ENCODE measurements at regions not wholly inside any gene's neighbourhood (a gene's known extent, or its start where the extent isn't known, plus 50 kb on each side); places are given as distances from the start of the nearest gene placed in this dataset.

DNA sequence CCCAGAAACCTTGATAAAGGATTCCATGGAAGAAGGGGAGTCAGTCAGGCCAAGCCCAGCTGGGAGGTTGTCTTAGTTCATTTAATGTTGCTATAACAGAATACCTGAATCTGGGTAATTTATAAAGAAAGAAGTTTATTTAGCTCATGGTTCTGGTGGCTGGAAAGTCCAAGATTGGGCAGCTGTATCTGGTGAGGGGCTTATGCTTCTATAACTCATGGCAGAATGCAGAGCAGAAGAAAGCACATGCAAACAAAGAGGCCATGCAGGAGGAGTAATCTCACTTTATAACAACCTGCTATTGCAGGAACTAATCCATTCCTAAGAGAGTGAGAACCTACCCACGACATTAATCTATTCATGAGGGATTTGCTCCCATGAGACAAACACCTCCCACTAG is 54.2 kb upstream of the ANKRD1 start:
- no peaks in the 10 kb centered on the region for H3K4me1 ChIP-seq
- 53 to 88% (median 67%) methylated on average over 1 of the region's 1 CpG for WGBS, 5 donors
- no peak overlapping the region for H3K27ac ChIP-seq
- H3K36me3 ChIP-seq: no peaks in the 10 kb centered on the region
- TF ChIP-seq POLR2A (IDR thresholded peaks at IDR 0.05): no peak
- TF ChIP-seq, protein P1, sequence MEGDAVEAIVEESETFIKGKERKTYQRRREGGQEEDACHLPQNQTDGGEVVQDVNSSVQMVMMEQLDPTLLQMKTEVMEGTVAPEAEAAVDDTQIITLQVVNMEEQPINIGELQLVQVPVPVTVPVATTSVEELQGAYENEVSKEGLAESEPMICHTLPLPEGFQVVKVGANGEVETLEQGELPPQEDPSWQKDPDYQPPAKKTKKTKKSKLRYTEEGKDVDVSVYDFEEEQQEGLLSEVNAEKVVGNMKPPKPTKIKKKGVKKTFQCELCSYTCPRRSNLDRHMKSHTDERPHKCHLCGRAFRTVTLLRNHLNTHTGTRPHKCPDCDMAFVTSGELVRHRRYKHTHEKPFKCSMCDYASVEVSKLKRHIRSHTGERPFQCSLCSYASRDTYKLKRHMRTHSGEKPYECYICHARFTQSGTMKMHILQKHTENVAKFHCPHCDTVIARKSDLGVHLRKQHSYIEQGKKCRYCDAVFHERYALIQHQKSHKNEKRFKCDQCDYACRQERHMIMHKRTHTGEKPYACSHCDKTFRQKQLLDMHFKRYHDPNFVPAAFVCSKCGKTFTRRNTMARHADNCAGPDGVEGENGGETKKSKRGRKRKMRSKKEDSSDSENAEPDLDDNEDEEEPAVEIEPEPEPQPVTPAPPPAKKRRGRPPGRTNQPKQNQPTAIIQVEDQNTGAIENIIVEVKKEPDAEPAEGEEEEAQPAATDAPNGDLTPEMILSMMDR (IDR thresholded peaks at IDR 0.05): no peak
- TF ChIP-seq POLR2AphosphoS5 (IDR thresholded peaks at IDR 0.05): no peak
- TF ChIP-seq EP300 (IDR thresholded peaks at IDR 0.05): no peak
- no peak for DNase-seq
- H3K4me3 ChIP-seq: no peak overlapping the region
- H3K27me3 ChIP-seq: no peaks in the 10 kb centered on the region
- intact Hi-C loops (cut with DNase I; ENCODE audit: low total_unique reads): no loop called here
- H3K9me3 ChIP-seq: peaks cover 0 to 11% (median 2%) of the 10 kb centered on the region in 4 donors

GRCh38 chr10:90977162-90977854 is 56.4 kb upstream of the ANKRD1 start:
- Histone ChIP-seq H3K27me3 (no peaks in the 10 kb centered on the region), H3K36me3 (no peaks in the 10 kb centered on the region), H3K9me3 (peaks cover 0 to 11% (median 2%) of the 10 kb centered on the region in 4 donors), H3K4me3 (no peak overlapping the region), H3K27ac (no peak overlapping the region), H3K4me1 (no peaks in the 10 kb centered on the region)
- intact Hi-C loops (cut with DNase I; ENCODE audit: low total_unique reads): no loop called here
- DNase-seq: no peak
- no peak for TF ChIP-seq POLR2A (IDR thresholded peaks at IDR 0.05)
- no peak for TF ChIP-seq POLR2AphosphoS5 (IDR thresholded peaks at IDR 0.05)
- TF ChIP-seq EP300 (IDR thresholded peaks at IDR 0.05): no peak
- TF ChIP-seq, protein P1 (IDR thresholded peaks at IDR 0.05): no peak
- 91 to 94% (median 93%) methylated on average over 3 of the region's 3 CpGs for WGBS, 5 donors

DNA sequence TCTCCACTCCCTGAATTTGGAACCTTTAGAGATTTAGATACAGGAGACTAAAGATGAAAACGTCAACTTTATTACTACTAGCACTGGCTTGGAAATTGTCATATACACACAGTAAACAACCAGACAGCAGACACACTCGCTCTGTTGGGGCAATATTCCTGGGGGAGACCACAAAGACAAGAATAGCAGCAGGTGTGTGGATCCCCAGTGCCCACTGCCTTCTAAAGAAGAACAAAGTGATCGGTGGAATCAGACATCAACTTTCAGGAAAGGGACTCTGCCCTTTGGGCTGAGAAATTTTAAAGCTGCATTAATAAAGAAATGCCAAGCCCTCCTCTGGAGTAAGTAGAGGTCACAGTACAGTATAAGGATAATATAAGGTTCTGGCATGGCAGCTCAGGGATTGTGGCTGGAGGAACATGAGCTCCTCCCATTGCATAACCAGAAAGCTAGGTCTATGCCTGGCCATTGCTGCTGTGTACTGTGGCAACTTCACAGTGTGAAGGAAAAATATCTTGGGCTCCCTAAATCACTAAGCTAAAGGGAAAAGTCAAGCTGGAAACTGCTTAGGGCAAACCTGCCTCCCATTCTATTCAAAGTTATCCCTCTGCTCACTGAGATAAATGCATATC is 57.1 kb upstream of the ANKRD1 start:
- H3K36me3 ChIP-seq: no peaks in the 10 kb centered on the region
- no peak overlapping the region for H3K27ac ChIP-seq
- no peak overlapping the region for H3K4me3 ChIP-seq
- WGBS, 5 donors: 19 to 82% (median 75%) methylated on average over 3 of the region's 3 CpGs
- DNase-seq: no peak
- no peak for TF ChIP-seq POLR2A (IDR thresholded peaks at IDR 0.05)
- no peak for TF ChIP-seq EP300 (IDR thresholded peaks at IDR 0.05)
- TF ChIP-seq, protein P1 (IDR thresholded peaks at IDR 0.05): no peak
- H3K9me3 ChIP-seq: peaks cover 0 to 11% (median 2%) of the 10 kb centered on the region in 4 donors
- no peaks in the 10 kb centered on the region for H3K4me1 ChIP-seq
- no peaks in the 10 kb centered on the region for H3K27me3 ChIP-seq
- intact Hi-C loops (cut with DNase I; ENCODE audit: low total_unique reads): no loop called here

DNA sequence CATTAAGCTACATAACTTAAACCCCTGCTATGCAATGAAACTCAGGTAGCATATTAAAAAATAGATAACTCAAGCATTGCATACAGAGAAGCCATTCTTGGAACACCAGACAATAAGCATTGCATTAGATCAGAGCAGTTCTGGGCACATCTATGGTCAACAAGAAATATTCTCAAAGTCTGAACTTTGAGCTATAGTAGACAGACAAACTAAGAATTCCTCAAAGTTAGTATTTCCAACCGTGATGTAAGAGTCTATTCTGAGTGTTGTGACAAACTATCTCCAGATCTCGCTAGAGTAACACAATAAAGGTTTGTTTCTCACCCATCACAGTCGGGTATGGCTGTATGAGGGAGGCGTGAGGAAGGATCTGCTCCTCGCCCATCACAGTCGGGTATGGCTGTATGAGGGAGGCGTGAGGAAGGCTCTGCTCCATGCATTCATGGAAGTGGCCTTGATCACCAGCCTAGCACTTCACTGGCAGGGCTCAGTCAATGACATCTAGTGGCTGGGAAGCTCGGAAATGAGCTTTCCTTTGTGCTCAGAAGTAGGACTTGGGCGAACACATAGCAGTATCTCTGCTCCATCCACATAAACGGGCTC is 61.6 kb upstream of the ANKRD1 start:
- WGBS, 5 donors: 85 to 90% (median 87%) methylated on average over 10 of the region's 10 CpGs
- DNase-seq: no peak
- Histone ChIP-seq H3K4me3 (no peak overlapping the region), H3K27me3 (no peaks in the 10 kb centered on the region), H3K4me1 (peaks cover 0 to 9% (median 3%) of the 10 kb centered on the region in 4 donors), H3K9me3 (no peaks in the 10 kb centered on the region), H3K27ac (no peak overlapping the region), H3K36me3 (no peaks in the 10 kb centered on the region)
- intact Hi-C loops (cut with DNase I; ENCODE audit: low total_unique reads): no loop called here
- TF ChIP-seq EP300 (IDR thresholded peaks at IDR 0.05) (no peak), POLR2A (IDR thresholded peaks at IDR 0.05) (no peak)
